HG02973 (cell line): ENCODE measurements at regions not wholly inside any gene's neighbourhood (a gene's known extent, or its start where the extent isn't known, plus 50 kb on each side); places are given as distances from the start of the nearest gene placed in this dataset.
"Not testable (repeated sequence)": the region's sequence is repeated elsewhere in the genome, so short reads cannot be mapped to it uniquely, and the experiment has no call there.

Source experiments
- ATAC-seq: cut with Tn5 transposase; IDR thresholded peaks from one replicate; pipeline ENCODE4 v1.9.1; 2021; ENCODE audit warnings: moderate library complexity; ENCODE audit not compliant: unreplicated experiment

DNA sequence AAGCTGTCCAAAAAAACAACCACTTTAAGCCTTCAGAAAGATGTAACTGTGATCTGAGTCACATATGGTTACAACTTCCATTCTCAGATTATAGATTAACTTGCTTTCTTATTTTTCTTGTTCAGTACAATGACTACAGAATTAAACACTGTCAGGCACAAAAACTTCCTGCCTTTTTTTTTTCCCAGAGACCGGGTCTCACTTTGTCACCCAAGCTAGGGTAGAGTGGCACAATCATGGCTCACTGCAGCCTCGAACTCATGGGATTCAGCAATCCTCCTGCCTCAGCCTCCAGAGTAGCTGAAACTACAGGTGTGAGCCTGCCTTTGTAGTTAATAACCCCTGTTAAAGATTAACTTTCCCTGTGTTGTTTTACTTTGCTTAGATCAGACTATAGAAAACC, 163.2 kb downstream of the AVL9 start:
- ATAC-seq = peak; percentile 50

DNA sequence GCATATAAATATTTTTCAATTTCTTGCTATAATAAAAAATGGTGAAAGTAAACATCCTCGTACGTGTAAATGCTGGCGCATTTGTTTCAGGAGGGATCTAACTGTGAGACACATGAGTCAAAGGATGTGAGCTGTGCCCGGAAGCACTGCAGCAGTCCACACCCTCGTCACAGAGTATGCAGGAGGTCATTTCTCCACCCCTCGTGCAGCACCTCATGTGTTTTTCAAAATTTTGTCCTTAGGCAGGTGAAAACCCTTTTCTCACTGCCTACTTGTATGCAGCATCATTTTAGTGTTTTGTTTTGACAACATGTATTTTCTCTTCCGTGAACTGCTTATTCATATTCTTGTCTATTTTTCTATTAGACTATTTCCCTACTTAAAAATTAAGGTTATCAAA, 162.7 kb downstream of the AVL9 start:
- peak; percentile 6 for ATAC-seq

- ATAC-seq = not testable (repeated sequence)
These were observed 159.3 kb downstream of the AVL9 start for GRCh38 chr7:32654549-32654948.

GRCh38 chr7:32650356-32650755, 155.1 kb downstream of the AVL9 start:
- not testable (repeated sequence) for ATAC-seq

GRCh38 chr7:32648408-32649156, 153.3 kb downstream of the AVL9 start:
- ATAC-seq = no peak

DNA sequence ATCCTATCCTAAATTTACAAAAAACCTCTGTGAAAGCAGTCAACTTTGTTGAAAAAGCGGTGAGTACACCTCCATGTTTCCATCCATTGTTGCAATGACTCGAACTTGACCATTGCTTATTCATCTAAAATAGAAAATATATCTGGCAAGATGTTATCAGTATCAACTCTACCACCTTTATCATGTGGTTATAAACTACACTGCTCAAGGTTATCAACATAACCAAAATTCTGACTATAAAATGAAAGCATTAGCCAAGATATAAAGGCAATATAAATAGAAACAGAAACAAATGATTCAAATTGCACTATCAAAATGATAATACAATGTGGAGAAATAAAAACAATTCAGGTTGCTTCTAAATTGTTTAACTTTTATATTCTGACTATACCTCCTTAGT, 150.0 kb downstream of the AVL9 start:
- ATAC-seq = not testable (repeated sequence)

DNA sequence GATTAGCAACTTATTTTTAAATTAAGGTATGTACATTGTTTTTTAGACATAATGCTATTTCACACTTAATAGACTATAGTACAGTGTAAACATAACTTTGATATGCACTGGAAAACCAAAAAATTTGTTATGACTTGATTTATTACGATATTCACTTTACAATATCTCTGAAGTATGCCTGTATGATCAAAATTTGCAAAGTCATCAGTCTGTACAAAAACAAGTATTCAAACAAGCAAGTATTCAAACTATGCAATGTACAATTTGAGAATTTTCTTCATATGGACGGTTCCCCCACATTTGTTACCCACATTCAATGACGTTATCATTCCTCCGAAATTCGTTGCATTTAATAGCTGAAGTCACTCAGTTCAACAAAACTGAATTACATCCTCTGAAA, 147.9 kb downstream of the AVL9 start:
- ATAC-seq = no peak

DNA sequence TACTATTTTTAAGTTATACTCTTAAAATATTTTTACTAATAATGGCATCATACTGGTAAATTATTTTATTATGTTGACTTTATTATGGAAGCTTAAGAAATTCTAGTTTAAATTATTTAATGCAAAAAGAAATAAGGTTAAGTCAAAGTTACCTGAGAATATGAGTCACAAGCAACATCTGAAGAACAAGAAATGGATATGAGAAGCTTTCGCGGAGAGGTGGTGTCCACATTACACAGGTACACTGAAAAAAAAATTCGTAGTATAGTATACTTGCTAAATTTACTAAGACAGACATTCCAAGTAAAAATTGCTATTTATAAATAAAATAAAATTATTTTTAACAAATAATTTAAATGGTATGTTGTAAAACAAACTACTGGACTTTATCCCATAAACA, 143.8 kb downstream of the AVL9 start:
- ATAC-seq = no peak

- ATAC-seq = peak; percentile 98
These were observed 143.3 kb downstream of the AVL9 start for GRCh38 chr7:32638479-32639121.
